KMS-11 (cell line): ENCODE measurements at regions not wholly inside any gene's neighbourhood (a gene's known extent, or its start where the extent isn't known, plus 50 kb on each side); places are given as distances from the start of the nearest gene placed in this dataset.

Experiments used
- H2AFZ ChIP-seq: fragments of 200-600 bp; sonication (generic); 2 replicates; pipeline ENCODE4 v1.6.1; 2016; ENCODE audit warnings: antibody characterized with exemption, mixed run types, low read depth
- H3K27ac ChIP-seq: fragments of 200-600 bp; sonication (generic); 2 replicates; pipeline ENCODE4 v1.6.1; 2016; ENCODE audit warnings: mild to moderate bottlenecking, mixed run types
- H3K27me3 ChIP-seq: fragments of 200-600 bp; sonication (generic); 2 replicates; pipeline ENCODE4 v1.6.1; 2017; ENCODE audit warnings: mild to moderate bottlenecking, low read depth, mixed run types, moderate library complexity; ENCODE audit not compliant: insufficient read depth
- H3K36me3 ChIP-seq: fragments of 200-600 bp; sonication (generic); 2 replicates; pipeline ENCODE4 v1.6.1; 2017; ENCODE audit warnings: mild to moderate bottlenecking, mixed run types; ENCODE audit not compliant: insufficient read depth
- H3K4me1 ChIP-seq: fragments of 200-600 bp; sonication (generic); 2 replicates; pipeline ENCODE4 v1.6.1; 2016; ENCODE audit warnings: mild to moderate bottlenecking, low read depth, mixed run types; ENCODE audit not compliant: poor library complexity, severe bottlenecking
- H3K4me2 ChIP-seq: fragments of 200-600 bp; sonication (generic); 2 replicates; pipeline ENCODE4 v1.7.0; 2016; ENCODE audit warnings: mild to moderate bottlenecking, mixed run types
- H3K4me3 ChIP-seq: fragments of 200-600 bp; sonication (generic); IDR thresholded peaks from 2 replicates; pipeline ENCODE4 v1.6.1; 2017; ENCODE audit warnings: low read depth, low read length, mixed read lengths; ENCODE audit not compliant: insufficient read depth
- H3K79me2 ChIP-seq: fragments of 200-600 bp; sonication (generic); 2 replicates; pipeline ENCODE4 v1.6.1; 2016; ENCODE audit warnings: low read depth, mixed run types; ENCODE audit not compliant: insufficient read depth
- H3K9ac ChIP-seq: fragments of 200-600 bp; sonication (generic); 2 replicates; pipeline ENCODE4 v1.6.1; 2016; ENCODE audit warnings: mild to moderate bottlenecking, mixed run types
- H4K20me1 ChIP-seq: fragments of 200-600 bp; sonication (generic); 2 replicates; pipeline ENCODE4 v1.6.1; 2016; ENCODE audit warnings: mild to moderate bottlenecking, mixed run types; ENCODE audit not compliant: insufficient read depth
- TF ChIP-seq, protein P1 (sequence below): fragments of 200-600 bp; sonication (generic); conservative IDR thresholded peaks from 2 replicates; pipeline ENCODE4 v1.6.1; 2017; ENCODE audit warnings: low read depth, mild to moderate bottlenecking, antibody characterized with exemption, low read length, moderate library complexity, mixed read lengths

DNA sequence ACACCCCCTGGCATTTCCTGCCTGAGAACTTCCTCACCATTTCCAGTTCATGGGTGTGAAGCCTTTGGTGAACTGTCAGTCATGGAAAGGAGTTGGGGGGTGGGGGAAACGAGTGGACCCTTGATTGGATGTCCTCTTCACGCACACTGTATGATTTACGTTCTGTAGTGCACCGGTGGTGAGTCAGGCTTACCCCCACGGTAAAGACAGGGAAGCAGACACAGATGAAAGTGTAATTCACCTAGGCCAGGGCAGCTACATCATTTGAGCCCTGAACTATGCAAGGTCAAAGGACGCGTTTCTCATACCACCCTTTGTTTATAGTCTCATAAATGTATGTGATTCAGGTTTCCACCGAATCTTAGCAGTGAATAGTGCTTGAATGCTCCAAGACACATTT lies 628.3 kb upstream of the PFKP start:
- TF ChIP-seq, protein P1, sequence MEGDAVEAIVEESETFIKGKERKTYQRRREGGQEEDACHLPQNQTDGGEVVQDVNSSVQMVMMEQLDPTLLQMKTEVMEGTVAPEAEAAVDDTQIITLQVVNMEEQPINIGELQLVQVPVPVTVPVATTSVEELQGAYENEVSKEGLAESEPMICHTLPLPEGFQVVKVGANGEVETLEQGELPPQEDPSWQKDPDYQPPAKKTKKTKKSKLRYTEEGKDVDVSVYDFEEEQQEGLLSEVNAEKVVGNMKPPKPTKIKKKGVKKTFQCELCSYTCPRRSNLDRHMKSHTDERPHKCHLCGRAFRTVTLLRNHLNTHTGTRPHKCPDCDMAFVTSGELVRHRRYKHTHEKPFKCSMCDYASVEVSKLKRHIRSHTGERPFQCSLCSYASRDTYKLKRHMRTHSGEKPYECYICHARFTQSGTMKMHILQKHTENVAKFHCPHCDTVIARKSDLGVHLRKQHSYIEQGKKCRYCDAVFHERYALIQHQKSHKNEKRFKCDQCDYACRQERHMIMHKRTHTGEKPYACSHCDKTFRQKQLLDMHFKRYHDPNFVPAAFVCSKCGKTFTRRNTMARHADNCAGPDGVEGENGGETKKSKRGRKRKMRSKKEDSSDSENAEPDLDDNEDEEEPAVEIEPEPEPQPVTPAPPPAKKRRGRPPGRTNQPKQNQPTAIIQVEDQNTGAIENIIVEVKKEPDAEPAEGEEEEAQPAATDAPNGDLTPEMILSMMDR = no peak
- Histone ChIP-seq H3K4me3 (no peak overlapping the region), H3K9ac (no peak overlapping the region)

DNA sequence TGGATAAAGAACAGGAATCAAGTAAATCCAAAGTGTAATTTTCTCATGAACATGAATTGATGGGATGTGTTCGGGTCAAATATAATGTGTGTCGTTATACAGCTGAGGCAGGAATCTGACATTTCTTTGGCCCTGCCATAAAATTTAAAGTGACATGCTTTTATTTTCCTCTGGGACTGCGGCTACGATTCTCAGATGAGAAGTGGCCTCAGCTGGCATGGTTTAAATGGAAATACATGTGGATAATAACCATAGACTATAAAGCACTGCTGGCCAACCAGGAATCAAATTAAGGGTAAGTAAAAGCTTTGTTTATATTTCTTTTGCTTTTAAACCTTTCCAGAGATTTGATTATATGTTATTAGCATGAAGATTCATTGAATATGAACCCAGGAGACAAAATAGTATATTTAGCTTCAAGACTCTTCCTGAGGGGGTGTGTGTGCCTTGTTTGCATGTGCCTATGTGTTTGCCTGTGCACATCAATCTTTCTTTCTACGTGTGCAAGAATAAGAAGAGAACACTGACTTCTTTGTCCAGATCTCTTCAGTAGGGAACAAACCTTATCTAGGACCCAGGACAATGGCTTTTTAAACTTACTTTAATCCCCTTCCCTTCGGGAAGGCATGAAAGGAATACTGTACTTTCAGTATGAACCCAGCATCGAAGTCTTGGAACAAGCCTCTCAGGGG lies 629.0 kb upstream of the PFKP start:
- H3K36me3 ChIP-seq = no peaks in the 10 kb centered on the region
- H4K20me1 ChIP-seq = no peaks in the 10 kb centered on the region
- no peak overlapping the region for H3K4me2 ChIP-seq
- H2AFZ ChIP-seq = no peak overlapping the region
- no peaks in the 10 kb centered on the region for H3K27me3 ChIP-seq
- no peak overlapping the region for H3K4me3 ChIP-seq
- TF ChIP-seq, protein P1 = no peak
- no peaks in the 10 kb centered on the region for H3K4me1 ChIP-seq
- no peak overlapping the region for H3K9ac ChIP-seq
- H3K79me2 ChIP-seq = no peaks in the 10 kb centered on the region
- no peak overlapping the region for H3K27ac ChIP-seq

More for the DNA sequence above, 628.3 kb upstream of the PFKP start:
- Histone ChIP-seq H3K36me3 (no peaks in the 10 kb centered on the region), H3K27ac (no peak overlapping the region), H3K27me3 (no peaks in the 10 kb centered on the region), H3K4me2 (no peak overlapping the region), H3K79me2 (no peaks in the 10 kb centered on the region), H3K4me1 (no peaks in the 10 kb centered on the region), H2AFZ (no peak overlapping the region), H4K20me1 (no peaks in the 10 kb centered on the region)

DNA sequence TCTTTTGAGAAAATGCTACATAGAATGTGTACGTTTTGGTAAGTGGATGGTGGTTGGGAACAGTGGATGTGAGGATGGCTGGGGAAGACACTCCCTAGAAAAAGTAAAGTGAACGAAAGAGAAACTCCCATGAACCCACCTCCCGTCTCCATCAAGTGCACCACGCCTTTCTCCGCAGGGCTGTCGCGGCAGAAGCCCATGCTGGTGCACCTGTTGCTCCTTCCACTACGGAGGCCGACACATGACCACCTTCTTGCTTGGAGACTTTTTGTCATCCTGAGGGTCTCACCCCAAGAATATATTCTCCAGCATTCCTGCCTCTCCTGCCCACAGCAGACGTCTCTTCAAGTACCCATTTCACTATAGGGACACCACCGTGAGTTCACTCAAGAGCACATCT lies 630.4 kb upstream of the PFKP start:
- H3K4me1 ChIP-seq = no peaks in the 10 kb centered on the region
- no peak overlapping the region for H3K9ac ChIP-seq
- no peaks in the 10 kb centered on the region for H4K20me1 ChIP-seq
- no peak overlapping the region for H3K4me2 ChIP-seq
- no peak overlapping the region for H3K27ac ChIP-seq
- H3K27me3 ChIP-seq = no peaks in the 10 kb centered on the region
- H3K79me2 ChIP-seq = no peaks in the 10 kb centered on the region
- no peak overlapping the region for H3K4me3 ChIP-seq
- TF ChIP-seq, protein P1 = no peak
- no peak overlapping the region for H2AFZ ChIP-seq
- H3K36me3 ChIP-seq = no peaks in the 10 kb centered on the region

DNA sequence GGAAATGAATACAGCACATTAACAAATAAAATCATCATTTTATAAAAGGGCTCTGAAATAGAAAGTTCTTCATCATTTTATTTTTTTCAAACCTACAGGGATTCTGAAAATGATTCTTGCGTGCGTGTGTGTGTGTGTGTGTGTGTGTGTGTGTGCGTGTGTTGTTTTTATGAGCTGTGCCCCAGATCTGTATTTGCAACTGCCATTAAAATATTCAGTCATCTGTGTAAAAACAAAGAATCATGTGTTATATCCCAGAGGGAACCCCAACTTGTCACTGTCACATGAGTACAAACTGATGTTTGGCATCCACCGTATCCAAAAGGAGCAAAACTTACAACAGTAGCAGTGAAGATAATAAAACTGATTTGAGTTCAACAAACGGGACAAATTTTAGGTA lies 635.4 kb upstream of the PFKP start:
- Histone ChIP-seq H3K27me3 (no peaks in the 10 kb centered on the region), H3K4me2 (no peak overlapping the region), H3K9ac (no peak overlapping the region), H3K79me2 (no peaks in the 10 kb centered on the region), H2AFZ (no peak overlapping the region), H3K4me3 (no peak overlapping the region), H3K27ac (no peak overlapping the region), H3K36me3 (no peaks in the 10 kb centered on the region), H3K4me1 (no peaks in the 10 kb centered on the region), H4K20me1 (no peaks in the 10 kb centered on the region)
- TF ChIP-seq, protein P1 = no peak
